GM12878 (cell line): ENCODE measurements at regions not wholly inside any gene's neighbourhood (a gene's known extent, or its start where the extent isn't known, plus 50 kb on each side); places are given as distances from the start of the nearest gene placed in this dataset.

Source experiments
- ATAC-seq: fragments of 200-7000 bp; cut with Tn5 transposase; 3 replicates; pipeline ENCODE4 v1.9.1; 2020; ENCODE audit warnings: mild to moderate bottlenecking, moderate library complexity
- BruUV-seq: library from RNA; stranded (reverse); fragments of 400-500 nt; replicated peaks from 2 replicates; lab custom pipeline; 2021; lab: Mats Ljungman, UMichigan
- CTCF ChIA-PET: fragments of 300-600 bp; sonication (Branson Sonifier 250); formaldehyde crosslinking; extraction: SDS; loops from one replicate; lab custom pipeline; 2021; ENCODE audit warnings: inconsistent platforms; lab: Yijun Ruan, JAX
- POLR2A ChIA-PET: fragments of 350-600 bp; formaldehyde crosslinking; extraction: SDS; loops from one replicate; lab custom pipeline; 2021; ENCODE audit warnings: inconsistent platforms; lab: Charles Lee
- RAD21 ChIA-PET: fragments of 300-600 bp; sonication (Branson Sonifier 250); formaldehyde crosslinking; loops from one replicate; lab custom pipeline; 2023; ENCODE audit warnings: antibody characterized with exemption; ENCODE audit not compliant: unreplicated experiment; lab: Charles Lee
- SMC1A ChIA-PET: fragments of 300-600 bp; sonication (Branson Sonifier 250); formaldehyde crosslinking; loops from one replicate; lab custom pipeline; 2023; ENCODE audit not compliant: unreplicated experiment, uncharacterized antibody; lab: Charles Lee
- DNase-seq: peaks from one replicate; pipeline ENCODE4 v3.0.0-alpha.2; 2011; ENCODE audit warnings: low read depth, low spot score
- FAIRE-seq: peaks from 3 replicates; lab custom pipeline; 2011; peaks lifted over from hg19 to GRCh38; lab: Jason Lieb, UNC
- H2AFZ ChIP-seq: 2 replicates; pipeline ENCODE4 v1.6.0; 2011; ENCODE audit warnings: low read depth, low read length, control low read depth; ENCODE audit not compliant: control insufficient read depth
- H3K27ac ChIP-seq: 2 replicates; pipeline ENCODE4 v1.5.1; 2011; ENCODE audit warnings: control low read depth; ENCODE audit not compliant: control insufficient read depth, insufficient read depth
- H3K27me3 ChIP-seq, 2 experiments: replicated peaks in 1 of 2; 2 replicates each; pipeline versions ENCODE4 v1.6.0 to v1.6.1; 2011; ENCODE audit warnings: low read length in 1 of 2; ENCODE audit not compliant: control insufficient read depth in 2 of 2, insufficient read depth in 2 of 2
- H3K36me3 ChIP-seq, 2 experiments: 2 replicates each; pipeline ENCODE4 v1.5.1; 2011; ENCODE audit warnings: low read length in 1 of 2; ENCODE audit not compliant: control insufficient read depth in 2 of 2, insufficient read depth in 2 of 2
- H3K4me1 ChIP-seq: 2 replicates; pipeline ENCODE4 v1.6.1; 2011; ENCODE audit warnings: mild to moderate bottlenecking, low read length, moderate library complexity, mixed read lengths; ENCODE audit not compliant: control insufficient read depth, insufficient read depth
- H3K4me2 ChIP-seq: 2 replicates; pipeline ENCODE4 v1.6.0; 2011; ENCODE audit warnings: control low read depth; ENCODE audit not compliant: control insufficient read depth, insufficient read depth
- H3K4me3 ChIP-seq: fragments of 200-600 bp; sonication (generic); 2 replicates; pipeline ENCODE4 v1.5.1; 2016
- H3K79me2 ChIP-seq: 2 replicates; pipeline ENCODE4 v1.6.0; 2011; ENCODE audit warnings: low read length; ENCODE audit not compliant: control insufficient read depth, insufficient read depth
- H3K9ac ChIP-seq: 2 replicates; pipeline ENCODE4 v1.8.0; 2011; ENCODE audit warnings: low read length, control low read depth, mixed read lengths; ENCODE audit not compliant: control insufficient read depth, insufficient read depth
- H3K9me3 ChIP-seq: replicated peaks from 3 replicates; pipeline ENCODE4 v1.5.1; 2011; ENCODE audit warnings: mild to moderate bottlenecking, low read length; ENCODE audit not compliant: control insufficient read depth, insufficient read depth
- H4K20me1 ChIP-seq: 2 replicates; pipeline ENCODE4 v1.6.0; 2011; ENCODE audit not compliant: control insufficient read depth, insufficient read depth
- BRCA1 ChIP-seq: IDR thresholded peaks from 2 replicates; pipeline ENCODE4 v1.6.1; 2011; ENCODE audit warnings: low read depth, low read length, improper control_type of control experiment
- CBFB ChIP-seq: IDR thresholded peaks from 2 replicates; pipeline ENCODE4 v1.6.1; 2016; ENCODE audit warnings: antibody characterized with exemption, low read depth
- CEBPZ ChIP-seq: fragments of 150-350 bp; IDR thresholded peaks from 2 replicates; pipeline ENCODE4 v1.6.1; 2016; ENCODE audit warnings: low read depth, low read length
- DPF2 ChIP-seq: fragments of 450-650 bp; IDR thresholded peaks from 2 replicates; pipeline ENCODE4 v1.6.1; 2017; ENCODE audit warnings: mild to moderate bottlenecking
- GATAD2B ChIP-seq: fragments of 450-650 bp; conservative IDR thresholded peaks from 2 replicates; pipeline ENCODE4 v1.6.1; 2017; ENCODE audit warnings: low read depth, mild to moderate bottlenecking, moderate library complexity
- MAX ChIP-seq: IDR thresholded peaks from 2 replicates; pipeline ENCODE4 v1.6.1; 2012; ENCODE audit warnings: low read depth, low read length, improper control_type of control experiment
- MEF2A ChIP-seq: IDR thresholded peaks from 2 replicates; pipeline ENCODE4 v1.6.1; 2011; ENCODE audit warnings: low read depth, mild to moderate bottlenecking, low read length, moderate library complexity; ENCODE audit not compliant: insufficient read depth
- NFIC ChIP-seq: IDR thresholded peaks from 2 replicates; pipeline ENCODE4 v1.6.1; 2012; ENCODE audit warnings: low read depth, mild to moderate bottlenecking, inconsistent platforms, low read length, moderate library complexity
- NR2C2 ChIP-seq: IDR thresholded peaks from 2 replicates; pipeline ENCODE4 v1.6.1; 2011; ENCODE audit warnings: borderline replicate concordance, low read depth; ENCODE audit not compliant: control insufficient read depth, insufficient read length
- POU2F2 ChIP-seq: IDR thresholded peaks from 3 replicates; pipeline ENCODE4 v1.6.1; 2011; ENCODE audit warnings: low read depth, mild to moderate bottlenecking, low read length, borderline replicate concordance
- RB1 ChIP-seq: fragments of 450-650 bp; formaldehyde crosslinking; IDR thresholded peaks from 2 replicates; pipeline ENCODE4 v1.6.1; 2017; ENCODE audit warnings: mild to moderate bottlenecking, borderline replicate concordance
- RELA ChIP-seq: fragments of 450-650 bp; IDR thresholded peaks from 2 replicates; pipeline ENCODE4 v1.8.0; 2014; ENCODE audit warnings: borderline replicate concordance; ENCODE audit not compliant: partially characterized antibody
- REST ChIP-seq: IDR thresholded peaks from 2 replicates; pipeline ENCODE4 v1.6.1; 2012; ENCODE audit warnings: mild to moderate bottlenecking, low read depth, low read length
- SKIL ChIP-seq: fragments of 450-650 bp; IDR thresholded peaks from 2 replicates; pipeline ENCODE4 v1.6.1; 2017; ENCODE audit warnings: mild to moderate bottlenecking, low read depth, inconsistent platforms; ENCODE audit not compliant: poor library complexity, severe bottlenecking
- ZNF274 ChIP-seq: IDR thresholded peaks from one replicate; pipeline ENCODE4 v1.8.0; 2011; ENCODE audit not compliant: insufficient read length, insufficient read depth
- WGBS: methylation state at CpG from one replicate; pipeline ENCODE4 v1.1.6; 2016; ENCODE audit warnings: low lambda C conversion rate; ENCODE audit not compliant: insufficient replicate concordance, insufficient coverage; ENCODE audit errors: missing lambda C conversion rate; 5-methylcytosine and 5-hydroxymethylcytosine counted together
- in situ Hi-C: fragments of 300-500 bp; cut with MboI; formaldehyde crosslinking; loops from 9 replicates; pipeline ENCODE4 v1.14.3; 2018; ENCODE audit warnings: mixed read lengths
- intact Hi-C: fragments of 100-400 bp; cut with micrococcal nuclease; formaldehyde crosslinking; loops from one replicate; pipeline ENCODE4 v1.14.2; 2022; ENCODE audit not compliant: unreplicated experiment

- Histone ChIP-seq H3K36me3 (no peaks in the 10 kb centered on the region), H3K4me2 (no peak overlapping the region), H3K27ac (no peak overlapping the region), H3K4me3 (no peak overlapping the region), H4K20me1 (no peaks in the 10 kb centered on the region), H3K27me3 (no peaks in the 10 kb centered on the region), H2AFZ (no peak overlapping the region), H3K4me1 (no peaks in the 10 kb centered on the region), H3K9ac (no peak overlapping the region), H3K79me2 (no peaks in the 10 kb centered on the region), H3K9me3 (no peaks in the 10 kb centered on the region)
- BruUV-seq: no TSS peak
- DNase-seq (no peak), ATAC-seq (no peak), FAIRE-seq (no peak)
- ChIA-PET POLR2A (no interaction called here), CTCF (interaction anchor here (0.6 kb wide), 1 partner anchor 9 kb away, joined by 3 read pairs; no protein-coding TSS in a partner anchor), SMC1A (interaction anchor here (0.6 kb wide), 1 partner anchor 1813 kb away, joined by 3 read pairs; no protein-coding TSS in a partner anchor), RAD21 (no interaction called here)
- intact Hi-C loops: no loop called here
- 0% methylated on average over 1 of the region's 1 CpG for WGBS
- in situ Hi-C loops: no loop called here
- TF ChIP-seq DPF2: no peak
- no peak for TF ChIP-seq CEBPZ
- TF ChIP-seq ZNF274: no peak
- TF ChIP-seq SKIL: no peak
- TF ChIP-seq RELA: no peak
- TF ChIP-seq NR2C2: no peak
- no peak for TF ChIP-seq NFIC
- no peak for TF ChIP-seq CBFB
- no peak for TF ChIP-seq MEF2A
- no peak for TF ChIP-seq RB1
- TF ChIP-seq REST: no peak
- TF ChIP-seq MAX: no peak
- TF ChIP-seq BRCA1: no peak
- TF ChIP-seq GATAD2B: no peak
- TF ChIP-seq POU2F2: no peak
Observed at GRCh38 chr13:76380446-76381065, 505.6 kb downstream of the KCTD12 start.
